ENCODE measurements at regions not wholly inside any gene's neighbourhood (a gene's known extent, or its start where the extent isn't known, plus 50 kb on each side); places are given as distances from the start of the nearest gene placed in this dataset.

DNA sequence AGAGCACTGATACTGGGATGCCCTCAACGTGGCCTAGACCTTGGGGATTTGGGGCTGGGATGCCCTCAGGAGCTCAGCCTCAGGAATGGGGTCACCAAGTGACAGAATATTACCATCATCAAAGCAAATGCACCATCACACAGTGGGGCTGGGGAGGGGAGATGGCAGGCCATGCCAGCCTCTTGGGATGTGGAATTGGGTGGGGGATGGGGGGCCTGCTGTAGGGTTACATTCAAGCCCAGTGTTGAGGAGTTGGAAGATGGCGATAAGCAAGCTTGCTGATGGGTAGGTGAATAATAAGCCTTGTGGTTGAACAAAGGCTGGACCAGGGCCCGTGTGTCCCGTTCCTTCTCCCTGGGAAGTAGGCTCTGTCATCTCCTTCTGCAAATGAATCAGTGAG, 69.1 kb upstream of the GPR12 start:
- TF ChIP-seq TEAD4 (IDR thresholded peaks at IDR 0.05) (no peak), EGR1 (IDR thresholded peaks at IDR 0.05) (no peak), MAX (IDR thresholded peaks at IDR 0.05) (no peak), EP300 (IDR thresholded peaks at IDR 0.05; ENCODE audit: borderline replicate concordance) (no peak), NFIC (IDR thresholded peaks at IDR 0.05) (no peak), RAD21 (IDR thresholded peaks at IDR 0.05; ENCODE audit: low read depth) (no peak), CREB1 (IDR thresholded peaks at IDR 0.05; ENCODE audit: low read depth) (no peak), FOXM1 (IDR thresholded peaks at IDR 0.05; ENCODE audit: borderline replicate concordance, low read depth) (no peak), ZBTB7A (IDR thresholded peaks at IDR 0.05; ENCODE audit: low read depth) (no peak), TCF12 (IDR thresholded peaks at IDR 0.05; ENCODE audit: low read depth) (no peak), USF1 (IDR thresholded peaks at IDR 0.05) (no peak), CEBPB (IDR thresholded peaks at IDR 0.05) (no peak), TAF1 (IDR thresholded peaks at IDR 0.05; ENCODE audit: low read depth) (no peak), YY1 (IDR thresholded peaks at IDR 0.05; ENCODE audit: low read depth) (no peak)

DNA sequence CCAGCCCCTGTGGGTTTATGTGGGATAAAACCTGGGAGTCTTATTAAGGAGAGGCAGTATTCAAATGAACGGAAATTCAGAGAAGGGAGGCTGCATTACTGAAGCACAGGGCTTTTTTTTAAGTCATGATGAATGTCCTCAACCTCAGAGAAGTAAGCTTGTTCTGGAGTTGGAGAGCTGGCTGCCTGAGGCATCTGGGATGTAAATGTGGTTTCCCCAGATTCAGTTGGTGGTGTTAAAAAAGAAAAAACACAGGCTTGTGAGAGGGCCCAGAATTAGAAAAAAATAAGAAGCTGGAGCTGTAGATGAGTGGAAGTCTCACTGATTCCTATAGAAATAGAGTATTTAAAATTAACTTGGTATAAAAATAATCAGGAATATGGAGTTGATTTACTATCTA, 64.0 kb upstream of the GPR12 start:
- no peak for TF ChIP-seq NFIC (IDR thresholded peaks at IDR 0.05)
- no peak for TF ChIP-seq CEBPB (IDR thresholded peaks at IDR 0.05)
- no peak for TF ChIP-seq YY1 (IDR thresholded peaks at IDR 0.05; ENCODE audit: low read depth)
- no peak for TF ChIP-seq TEAD4 (IDR thresholded peaks at IDR 0.05)
- TF ChIP-seq REST (IDR thresholded peaks at IDR 0.05; ENCODE audit: low read depth), result no peak

GRCh38 chr13:26822146-26822545, 61.6 kb upstream of the GPR12 start:
- TF ChIP-seq CEBPB (IDR thresholded peaks at IDR 0.05), result no peak

DNA sequence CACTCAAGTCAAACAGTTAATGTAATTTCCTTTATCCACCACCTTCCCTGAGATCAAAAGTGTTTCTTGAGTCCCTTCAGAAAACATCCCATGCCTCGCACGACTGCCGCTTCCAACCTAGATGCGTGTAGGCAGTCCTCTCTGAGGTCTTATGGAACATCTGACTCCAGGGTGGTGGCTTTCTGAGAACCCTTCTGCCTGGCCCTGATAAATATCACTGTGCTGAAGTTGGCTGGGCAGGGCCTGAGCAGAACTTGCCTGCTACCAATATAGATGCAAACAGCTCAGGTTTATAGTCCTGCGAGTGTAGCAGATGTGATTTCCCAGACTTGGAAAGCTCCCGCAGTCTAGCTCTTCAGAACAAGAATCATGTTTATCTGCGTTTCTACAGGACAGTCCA, 61.1 kb upstream of the GPR12 start:
- no peak for TF ChIP-seq CEBPB (IDR thresholded peaks at IDR 0.05)
- no peak for TF ChIP-seq REST (IDR thresholded peaks at IDR 0.05; ENCODE audit: low read depth)
- TF ChIP-seq NFIC (IDR thresholded peaks at IDR 0.05), result no peak
- TF ChIP-seq MAX (IDR thresholded peaks at IDR 0.05), result no peak
- TF ChIP-seq TCF12 (IDR thresholded peaks at IDR 0.05; ENCODE audit: low read depth), result no peak
- no peak for TF ChIP-seq USF1 (IDR thresholded peaks at IDR 0.05)
- no peak for TF ChIP-seq CREB1 (IDR thresholded peaks at IDR 0.05; ENCODE audit: low read depth)
- no peak for TF ChIP-seq YY1 (IDR thresholded peaks at IDR 0.05; ENCODE audit: low read depth)
- TF ChIP-seq TEAD4 (IDR thresholded peaks at IDR 0.05), result no peak
- no peak for TF ChIP-seq ZBTB7A (IDR thresholded peaks at IDR 0.05; ENCODE audit: low read depth)
- no peak for TF ChIP-seq EP300 (IDR thresholded peaks at IDR 0.05; ENCODE audit: borderline replicate concordance)
- TF ChIP-seq RAD21 (IDR thresholded peaks at IDR 0.05; ENCODE audit: low read depth), result no peak
- TF ChIP-seq EGR1 (IDR thresholded peaks at IDR 0.05), result no peak
- TF ChIP-seq TAF1 (IDR thresholded peaks at IDR 0.05; ENCODE audit: low read depth), result no peak
- TF ChIP-seq FOXM1 (IDR thresholded peaks at IDR 0.05; ENCODE audit: borderline replicate concordance, low read depth), result no peak

DNA sequence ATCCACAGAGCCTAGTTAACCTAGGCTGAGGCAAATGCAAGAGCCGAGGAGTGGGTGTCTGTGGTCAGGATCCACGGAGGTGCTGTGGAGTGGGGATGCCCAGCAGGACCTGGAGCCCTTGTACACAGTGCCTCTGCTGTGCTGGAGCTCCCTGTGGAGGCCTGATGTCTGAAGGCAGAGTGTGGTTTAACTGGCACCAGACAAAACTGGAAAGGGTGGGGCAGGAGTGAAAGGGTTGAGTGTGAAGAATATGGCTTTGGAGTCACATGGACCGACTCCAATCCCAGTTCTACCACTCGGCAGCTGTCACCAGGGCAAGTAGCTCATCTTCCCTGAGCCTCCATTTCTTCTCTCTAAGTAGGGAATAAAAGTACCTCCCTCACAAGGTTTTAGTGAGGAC, 60.3 kb upstream of the GPR12 start:
- no peak for TF ChIP-seq TAF1 (IDR thresholded peaks at IDR 0.05; ENCODE audit: low read depth)
- TF ChIP-seq REST (IDR thresholded peaks at IDR 0.05; ENCODE audit: low read depth), result no peak
- no peak for TF ChIP-seq TCF12 (IDR thresholded peaks at IDR 0.05; ENCODE audit: low read depth)
- no peak for TF ChIP-seq ZBTB7A (IDR thresholded peaks at IDR 0.05; ENCODE audit: low read depth)
- no peak for TF ChIP-seq TEAD4 (IDR thresholded peaks at IDR 0.05)
- TF ChIP-seq EP300 (IDR thresholded peaks at IDR 0.05; ENCODE audit: borderline replicate concordance), result no peak
- no peak for TF ChIP-seq YY1 (IDR thresholded peaks at IDR 0.05; ENCODE audit: low read depth)
- TF ChIP-seq CREB1 (IDR thresholded peaks at IDR 0.05; ENCODE audit: low read depth), result no peak
- no peak for TF ChIP-seq MAX (IDR thresholded peaks at IDR 0.05)
